ENCODE measurements at regions not wholly inside any gene's neighbourhood (a gene's known extent, or its start where the extent isn't known, plus 50 kb on each side); places are given as distances from the start of the nearest gene placed in this dataset.

DNA sequence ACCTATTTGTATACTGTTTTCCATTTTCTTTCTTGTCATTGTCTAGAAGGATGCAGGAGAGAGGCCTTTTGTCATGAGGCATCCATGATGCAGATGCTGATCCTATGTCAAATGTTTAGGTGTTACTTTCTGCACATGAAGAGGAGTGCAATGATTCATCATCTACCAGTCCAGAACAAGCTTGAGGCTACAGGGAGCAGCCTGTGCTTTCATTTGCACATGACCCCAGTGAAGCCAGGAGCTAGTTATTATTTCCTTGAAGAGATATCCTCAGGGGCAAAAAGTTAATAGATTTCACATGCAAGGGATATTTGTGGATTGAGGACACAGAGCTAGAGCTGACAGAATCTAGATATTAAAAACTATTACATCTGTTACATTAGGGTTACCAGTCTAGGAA, 204.4 kb upstream of the TGFBR2 start:
- TF ChIP-seq, protein P1, sequence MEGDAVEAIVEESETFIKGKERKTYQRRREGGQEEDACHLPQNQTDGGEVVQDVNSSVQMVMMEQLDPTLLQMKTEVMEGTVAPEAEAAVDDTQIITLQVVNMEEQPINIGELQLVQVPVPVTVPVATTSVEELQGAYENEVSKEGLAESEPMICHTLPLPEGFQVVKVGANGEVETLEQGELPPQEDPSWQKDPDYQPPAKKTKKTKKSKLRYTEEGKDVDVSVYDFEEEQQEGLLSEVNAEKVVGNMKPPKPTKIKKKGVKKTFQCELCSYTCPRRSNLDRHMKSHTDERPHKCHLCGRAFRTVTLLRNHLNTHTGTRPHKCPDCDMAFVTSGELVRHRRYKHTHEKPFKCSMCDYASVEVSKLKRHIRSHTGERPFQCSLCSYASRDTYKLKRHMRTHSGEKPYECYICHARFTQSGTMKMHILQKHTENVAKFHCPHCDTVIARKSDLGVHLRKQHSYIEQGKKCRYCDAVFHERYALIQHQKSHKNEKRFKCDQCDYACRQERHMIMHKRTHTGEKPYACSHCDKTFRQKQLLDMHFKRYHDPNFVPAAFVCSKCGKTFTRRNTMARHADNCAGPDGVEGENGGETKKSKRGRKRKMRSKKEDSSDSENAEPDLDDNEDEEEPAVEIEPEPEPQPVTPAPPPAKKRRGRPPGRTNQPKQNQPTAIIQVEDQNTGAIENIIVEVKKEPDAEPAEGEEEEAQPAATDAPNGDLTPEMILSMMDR (conservative IDR thresholded peaks at IDR 0.05; ENCODE audit: low read depth in 2 of 2): no peak
- TF ChIP-seq POLR2AphosphoS5 (IDR thresholded peaks at IDR 0.05; ENCODE audit: low read depth) (no peak), EZH2 (IDR thresholded peaks at IDR 0.05; ENCODE audit: low read depth, unreplicated experiment) (no peak), EZH2phosphoT487 (IDR thresholded peaks at IDR 0.05; ENCODE audit: unreplicated experiment) (no peak)

Data from GM23338 (cell line).